CD4-positive, alpha-beta T cell treated with Interleukin-6 for 4 hours (primary cell): ENCODE measurements at regions not wholly inside any gene's neighbourhood (a gene's known extent, or its start where the extent isn't known, plus 50 kb on each side); places are given as distances from the start of the nearest gene placed in this dataset.

Experiments
- DNase-seq: peaks from one replicate; pipeline ENCODE4 v3.0.0-alpha.2; 2020; ENCODE audit warnings: mixed read lengths

DNA sequence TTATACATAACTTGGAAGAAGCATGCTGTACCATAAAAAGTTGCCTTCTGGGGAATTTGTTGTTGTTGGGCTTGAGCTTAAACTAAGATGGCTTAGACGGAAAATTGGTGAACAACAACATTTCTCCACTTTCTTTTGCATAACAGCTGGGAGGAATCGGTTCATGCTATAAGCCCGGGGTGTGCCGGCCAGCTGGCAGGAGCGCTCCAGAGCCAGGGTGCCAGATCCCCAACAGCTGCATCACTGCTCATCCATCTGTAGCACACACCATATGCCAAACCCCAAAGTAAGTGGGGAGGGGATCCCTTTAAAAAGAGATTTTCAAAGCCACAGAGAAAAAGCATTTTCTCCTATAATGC, 419.5 kb upstream of the ARGLU1 start:
- DNase-seq, result no peak

DNA sequence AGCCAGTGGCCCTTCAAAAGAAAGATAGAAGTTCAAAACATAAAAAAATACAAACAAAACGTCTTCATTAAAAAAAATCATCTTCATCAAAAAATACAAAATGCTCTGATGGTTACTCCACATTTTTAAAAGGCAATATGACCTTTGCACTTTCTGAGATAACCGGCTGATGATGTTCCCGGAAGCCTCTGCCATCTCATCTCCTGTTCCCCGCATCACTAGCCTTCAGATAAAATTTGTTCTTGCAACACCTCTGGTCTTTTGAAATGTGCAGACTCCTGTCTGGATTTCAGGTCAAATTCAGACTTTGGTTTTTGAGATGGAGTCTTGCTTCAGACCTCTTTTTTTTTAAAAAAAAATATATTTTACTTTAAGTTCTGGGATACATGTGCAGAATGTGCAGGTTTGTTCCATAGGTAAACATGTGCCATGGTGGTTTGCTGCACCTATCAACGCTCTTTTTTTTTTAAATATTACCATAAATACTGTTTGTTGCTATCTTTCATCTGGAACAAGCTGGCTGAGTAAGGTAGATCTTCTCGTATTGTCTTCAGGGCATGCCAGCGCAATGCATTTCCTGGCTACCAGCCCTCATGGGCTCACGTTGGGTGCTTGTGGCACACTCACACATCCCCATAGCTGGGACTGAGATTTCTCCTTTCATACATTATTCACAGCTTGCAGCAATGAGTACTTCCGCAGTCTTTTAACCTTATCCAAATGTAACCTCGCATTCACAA, 418.9 kb upstream of the ARGLU1 start:
- no peak for DNase-seq

DNA sequence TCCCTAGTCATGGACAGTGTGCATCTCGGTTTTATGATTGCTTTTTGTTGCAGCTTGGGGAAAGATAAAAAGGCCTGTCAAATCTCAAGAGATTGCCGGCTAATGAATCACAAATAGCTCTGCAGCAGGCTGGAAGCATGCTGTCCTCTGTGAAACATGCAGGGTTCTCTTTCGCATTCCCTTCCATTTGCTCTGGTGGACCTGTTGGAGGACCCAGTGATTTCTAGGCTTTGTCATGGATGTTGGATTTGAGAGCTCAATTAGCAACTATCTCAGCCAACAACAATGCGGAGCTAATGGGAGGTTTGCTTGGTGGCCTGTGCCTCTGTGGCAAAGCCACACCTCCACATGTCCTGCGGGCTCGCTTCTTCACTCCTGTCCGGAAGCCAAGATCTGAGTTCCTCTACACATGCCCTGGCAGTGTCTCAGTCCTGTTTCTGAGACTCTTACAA, 418.1 kb upstream of the ARGLU1 start:
- DNase-seq, result no peak

DNA sequence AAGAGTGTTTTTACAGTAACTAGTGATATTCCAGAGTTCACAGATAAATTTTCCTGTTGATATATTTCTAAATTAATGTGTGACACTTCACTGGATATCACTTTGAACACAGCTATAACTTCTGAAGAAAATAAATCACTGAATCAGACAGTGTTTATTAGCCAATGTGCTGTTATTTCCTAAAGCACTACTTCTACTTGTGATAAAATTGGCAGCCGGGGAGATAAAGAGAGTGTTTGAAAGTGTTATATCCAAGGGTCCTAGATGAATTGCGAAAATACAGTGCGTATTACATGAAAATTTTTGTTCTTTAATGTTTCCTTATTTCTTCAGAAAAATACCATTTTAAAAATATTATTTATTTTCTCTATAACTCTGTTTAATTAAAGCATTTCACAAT, 417.5 kb upstream of the ARGLU1 start:
- no peak for DNase-seq

DNA sequence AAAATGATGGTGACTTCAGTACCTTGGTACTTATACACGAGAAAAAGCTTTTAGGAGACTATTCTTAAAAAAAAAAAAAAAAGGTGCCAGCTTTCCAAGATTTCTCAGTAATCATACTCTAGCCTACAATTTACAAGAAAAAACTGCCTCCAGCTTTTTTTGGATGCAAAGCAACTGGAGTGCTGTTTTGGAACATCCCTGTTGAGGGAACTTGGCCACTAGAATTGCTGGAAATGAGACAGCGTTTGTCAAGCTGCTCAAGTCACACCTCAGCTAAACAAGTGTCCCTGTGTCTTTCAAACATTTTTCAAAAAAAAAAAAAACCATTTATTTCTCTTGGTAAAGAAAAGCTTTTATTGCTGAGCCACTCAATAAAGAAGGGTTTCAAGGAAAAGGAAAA, 413.1 kb upstream of the ARGLU1 start:
- no peak for DNase-seq

DNA sequence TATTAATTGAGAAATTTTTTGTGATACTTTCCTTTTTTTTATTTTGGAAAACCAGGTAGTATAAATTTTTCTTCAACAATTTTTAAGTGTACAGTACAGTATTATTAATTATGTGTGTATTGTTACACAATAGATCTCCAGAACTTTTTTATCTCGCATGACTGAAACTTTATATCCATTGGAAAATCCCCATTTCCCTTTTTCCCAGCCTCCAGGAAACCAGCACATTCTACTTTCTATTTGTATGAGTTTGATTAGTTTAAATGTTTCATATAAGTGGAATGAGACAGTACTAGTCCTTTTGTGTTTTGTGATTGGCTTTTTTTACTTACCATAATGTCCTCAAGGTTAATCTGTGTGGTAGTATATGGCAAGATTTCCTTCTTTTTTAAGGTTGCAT, 399.5 kb upstream of the ARGLU1 start:
- DNase-seq, result no peak

DNA sequence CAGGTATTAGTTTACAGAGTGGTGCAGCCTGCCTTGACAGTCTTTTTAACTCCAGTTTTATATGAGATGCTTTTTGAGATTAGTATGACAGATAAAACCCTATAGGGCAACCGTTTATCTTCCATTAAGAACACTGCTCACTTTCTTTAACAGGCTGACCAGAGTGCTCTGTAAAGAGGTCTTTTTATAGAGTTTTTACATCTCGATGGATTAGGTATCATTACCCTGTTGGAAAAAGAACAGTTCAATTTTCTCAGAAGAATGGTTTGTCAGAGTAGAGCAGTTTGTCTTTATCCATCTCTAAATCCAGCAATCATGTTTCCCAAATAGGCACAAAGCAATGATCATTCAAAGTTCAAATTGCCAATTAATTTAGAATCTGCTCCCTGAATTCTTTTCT, 395.2 kb upstream of the ARGLU1 start:
- no peak for DNase-seq

DNA sequence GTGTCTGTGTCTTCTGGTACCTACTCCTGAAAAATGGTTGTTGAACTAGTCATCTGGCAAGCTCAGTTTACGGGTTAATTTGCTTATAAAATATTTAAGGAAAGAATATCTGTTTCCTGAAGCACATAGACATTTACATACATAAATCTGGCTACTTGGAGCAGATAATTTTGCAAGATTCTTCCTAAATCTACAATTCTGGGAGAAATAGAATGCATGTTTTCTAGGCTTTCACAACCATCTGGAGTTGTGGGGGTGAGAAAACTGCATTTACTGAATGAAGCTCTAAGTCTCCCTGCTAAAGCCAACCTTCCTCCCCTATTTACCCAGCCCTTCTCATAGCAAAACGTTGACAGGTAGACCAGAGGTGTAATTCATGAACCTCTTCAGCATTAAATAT, 393.7 kb upstream of the ARGLU1 start:
- no peak for DNase-seq

DNA sequence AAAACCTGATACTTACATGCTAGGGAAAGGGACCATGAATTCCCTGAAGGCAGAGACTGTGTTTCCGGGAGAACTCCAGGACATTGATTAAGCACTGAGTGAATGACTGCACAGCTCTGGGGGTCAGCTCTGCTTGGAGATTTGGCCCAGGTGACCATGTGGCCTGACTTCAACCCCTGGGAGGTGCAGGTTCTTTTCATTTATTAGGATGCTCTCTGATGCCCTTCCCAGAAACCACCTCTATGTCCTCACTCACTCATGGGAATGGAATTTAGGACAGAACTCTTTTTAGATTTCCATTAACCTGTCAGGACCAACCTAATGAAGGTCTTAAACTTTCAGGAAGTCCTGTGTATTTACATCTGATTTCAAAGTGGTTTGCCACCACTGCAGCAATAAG, 393.3 kb upstream of the ARGLU1 start:
- no peak for DNase-seq

DNA sequence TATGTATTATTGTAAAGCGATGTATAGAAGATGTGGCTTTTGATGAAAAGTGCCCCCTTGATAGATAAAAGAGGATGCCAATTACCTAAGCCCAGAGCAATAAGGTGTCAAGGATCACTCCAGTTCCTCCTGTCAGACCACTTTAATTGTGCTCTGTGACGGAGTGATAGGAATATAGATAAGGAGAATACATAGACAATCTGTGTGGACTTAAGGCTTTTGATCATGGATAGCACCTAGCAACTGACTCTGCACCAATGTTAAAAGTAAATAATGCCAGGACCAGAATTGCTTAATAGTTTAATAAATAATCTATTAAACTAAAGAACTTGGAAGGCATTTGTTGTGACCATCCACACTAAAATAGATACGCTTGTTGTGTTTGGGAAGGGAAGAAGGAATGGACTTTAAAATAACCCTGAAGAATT, 390.7 kb upstream of the ARGLU1 start:
- no peak for DNase-seq

DNA sequence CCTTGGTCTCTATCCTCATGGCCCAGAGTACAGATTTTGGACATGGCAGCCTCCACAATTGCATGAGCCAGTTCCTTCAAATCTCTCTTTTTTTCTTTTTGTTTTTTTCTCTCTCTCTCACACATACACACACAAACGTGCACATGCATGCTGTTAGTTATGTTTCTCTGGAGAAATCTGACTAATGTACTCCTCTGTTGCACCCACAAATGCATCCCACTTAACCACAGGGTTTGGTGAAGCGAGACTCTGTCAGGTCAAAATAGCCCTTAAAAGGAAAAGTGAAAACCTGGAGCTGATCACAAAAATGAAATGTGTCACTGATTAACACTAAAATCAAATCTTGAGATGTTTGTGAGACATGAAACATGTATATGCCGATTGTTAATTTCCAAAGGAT, 374.6 kb upstream of the ARGLU1 start:
- DNase-seq, result no peak

DNA sequence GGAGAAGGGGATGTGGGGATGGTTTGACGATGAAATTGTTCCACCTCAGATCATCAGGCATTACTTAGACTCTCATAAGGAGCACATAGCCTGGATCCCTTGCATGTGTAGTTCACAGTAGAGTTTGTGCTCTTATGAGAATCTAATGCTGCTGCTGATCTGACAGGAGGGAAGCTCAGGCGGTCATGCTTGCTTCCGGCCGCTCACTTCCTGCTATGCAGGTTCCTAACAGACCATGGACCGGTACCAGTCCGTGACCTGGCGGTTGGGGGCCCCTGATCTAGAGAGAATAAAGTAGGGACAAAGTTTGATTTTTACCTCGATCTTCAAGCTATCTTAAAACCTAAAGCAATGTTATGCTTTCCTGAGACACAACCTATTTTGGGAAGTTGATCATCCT, 373.8 kb upstream of the ARGLU1 start:
- no peak for DNase-seq

DNA sequence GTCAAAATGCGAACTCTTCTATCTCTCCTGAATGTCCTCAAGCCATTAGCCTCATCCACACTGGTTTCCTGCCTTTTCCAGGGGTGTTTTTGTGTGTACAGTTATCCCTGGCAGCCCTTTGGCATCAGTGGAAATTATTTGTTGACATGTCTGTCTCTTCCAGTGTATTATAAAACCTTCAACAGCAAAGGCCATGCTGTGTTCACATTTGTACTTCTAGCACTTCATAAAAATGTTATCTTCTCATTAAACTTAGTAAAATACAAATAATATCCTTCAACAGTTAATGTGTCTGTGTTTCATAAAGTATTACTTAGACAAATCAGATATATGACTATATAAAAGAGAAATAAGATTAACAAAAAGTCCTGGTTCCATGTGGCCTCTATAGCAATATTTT, 359.5 kb upstream of the ARGLU1 start:
- no peak for DNase-seq

DNA sequence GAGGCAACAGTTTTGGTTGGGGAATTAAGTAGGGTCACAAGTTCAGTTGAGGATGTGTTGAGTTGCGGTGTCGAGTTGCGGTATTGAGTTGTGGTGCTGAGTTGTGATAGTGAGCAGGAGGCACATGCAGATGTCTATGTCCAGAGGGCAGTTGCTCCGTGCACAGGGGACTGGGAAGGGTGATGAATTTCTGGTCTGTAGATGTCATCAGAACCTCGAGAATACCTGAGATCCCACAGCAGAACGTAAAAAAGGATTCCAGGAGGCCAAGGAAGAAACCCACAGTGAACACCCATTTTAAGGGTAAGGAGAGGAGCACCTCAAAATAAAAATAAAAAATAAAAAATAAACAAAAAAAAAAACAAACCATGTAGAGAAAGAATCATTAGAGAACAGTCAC, 354.4 kb upstream of the ARGLU1 start:
- DNase-seq, result no peak

DNA sequence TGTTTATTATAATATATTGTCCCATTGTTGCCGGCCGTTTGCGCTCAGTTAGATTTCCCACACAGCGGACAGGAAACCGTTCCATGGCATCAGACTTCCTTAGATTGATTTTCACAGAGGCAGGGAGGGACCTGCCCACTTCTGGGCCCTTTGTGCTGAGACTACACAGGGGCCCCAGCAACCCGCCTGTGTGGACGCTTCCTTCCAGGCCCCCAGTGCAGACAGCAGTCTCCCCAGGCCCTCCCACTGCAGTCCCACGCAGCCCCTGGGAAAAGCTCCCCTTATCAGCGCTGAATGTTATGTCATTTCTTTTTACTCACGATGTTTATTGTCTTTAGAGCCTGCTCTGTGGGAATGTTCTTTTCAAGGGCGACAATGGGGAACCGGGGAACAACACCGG, 351.7 kb upstream of the ARGLU1 start:
- no peak for DNase-seq

DNA sequence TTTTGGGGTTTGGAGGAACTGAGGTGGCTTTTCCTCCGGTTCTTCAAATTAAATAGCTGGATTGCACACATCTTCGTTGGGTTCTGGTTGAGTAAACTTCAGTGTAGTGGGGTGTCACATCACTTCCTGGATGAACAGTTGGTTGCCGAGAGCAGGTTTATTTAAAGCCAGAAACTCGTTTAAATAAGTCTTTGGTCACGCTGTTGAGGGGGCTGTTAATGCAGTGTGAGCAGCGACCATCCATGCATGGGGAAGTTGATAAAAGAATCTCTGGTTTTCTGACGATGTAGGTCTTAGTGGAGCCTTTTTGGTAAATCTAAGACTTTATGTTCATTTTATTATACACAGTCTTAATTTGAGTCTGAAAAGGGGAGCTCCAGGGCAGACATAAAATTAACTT, 351.2 kb upstream of the ARGLU1 start:
- no peak for DNase-seq

DNA sequence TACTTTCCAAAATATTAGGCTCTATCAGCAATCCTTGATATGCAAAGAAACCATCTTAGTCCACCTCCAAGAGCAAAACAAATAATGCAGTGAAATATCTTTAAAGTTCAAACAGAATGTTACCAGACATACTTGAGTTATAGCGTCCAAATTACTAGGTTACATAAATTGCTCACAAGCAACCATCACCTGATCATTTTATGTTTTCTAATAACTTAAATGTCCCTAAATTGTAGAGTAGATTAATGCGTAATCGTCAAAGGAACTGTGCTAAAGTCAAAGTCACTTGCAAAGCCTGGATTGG, 350.6 kb upstream of the ARGLU1 start:
- DNase-seq, result no peak

DNA sequence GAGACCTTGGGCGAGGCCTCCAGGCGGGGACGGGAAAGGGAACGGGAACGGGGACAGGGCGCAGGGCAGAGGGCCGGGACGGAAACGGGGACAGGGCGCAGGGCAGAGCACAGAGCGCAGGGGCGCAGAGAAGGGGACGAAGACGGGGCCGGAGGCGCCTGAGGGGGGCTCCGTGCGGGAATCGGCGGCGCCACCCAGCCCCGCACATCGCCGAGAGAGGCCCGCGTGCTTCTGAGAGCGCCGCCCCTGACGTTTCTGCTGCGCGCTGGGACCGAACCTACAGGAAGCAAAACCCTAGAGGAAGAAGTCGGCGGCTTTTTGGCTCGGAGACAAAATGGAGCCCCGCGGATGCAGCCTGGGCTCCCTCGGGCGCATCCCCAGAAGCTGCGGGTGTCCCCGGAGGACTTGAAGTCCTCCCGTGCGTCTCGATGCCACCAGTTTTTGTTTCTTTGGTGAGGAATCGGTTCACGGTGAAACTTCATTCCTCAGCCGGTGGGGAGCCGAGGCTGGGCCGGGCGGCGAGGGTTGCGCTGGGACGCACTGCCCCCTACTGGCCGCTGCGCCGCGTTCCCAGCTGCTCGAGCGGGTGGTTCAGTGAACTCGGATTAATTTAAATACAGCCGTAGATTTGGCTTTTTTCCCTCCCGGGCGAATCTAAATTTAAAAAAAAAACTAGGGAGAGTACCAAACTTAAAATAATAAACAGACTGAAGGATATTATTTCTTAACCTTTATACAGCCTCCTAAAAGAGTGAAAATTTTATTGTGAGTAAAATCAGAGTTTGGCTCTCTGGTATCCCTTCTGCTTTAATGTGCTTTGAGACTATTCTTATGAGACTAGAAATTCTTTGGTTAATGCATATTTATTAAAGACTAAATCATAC, 350.0 kb upstream of the ARGLU1 start:
- peak; percentile 61 for DNase-seq

DNA sequence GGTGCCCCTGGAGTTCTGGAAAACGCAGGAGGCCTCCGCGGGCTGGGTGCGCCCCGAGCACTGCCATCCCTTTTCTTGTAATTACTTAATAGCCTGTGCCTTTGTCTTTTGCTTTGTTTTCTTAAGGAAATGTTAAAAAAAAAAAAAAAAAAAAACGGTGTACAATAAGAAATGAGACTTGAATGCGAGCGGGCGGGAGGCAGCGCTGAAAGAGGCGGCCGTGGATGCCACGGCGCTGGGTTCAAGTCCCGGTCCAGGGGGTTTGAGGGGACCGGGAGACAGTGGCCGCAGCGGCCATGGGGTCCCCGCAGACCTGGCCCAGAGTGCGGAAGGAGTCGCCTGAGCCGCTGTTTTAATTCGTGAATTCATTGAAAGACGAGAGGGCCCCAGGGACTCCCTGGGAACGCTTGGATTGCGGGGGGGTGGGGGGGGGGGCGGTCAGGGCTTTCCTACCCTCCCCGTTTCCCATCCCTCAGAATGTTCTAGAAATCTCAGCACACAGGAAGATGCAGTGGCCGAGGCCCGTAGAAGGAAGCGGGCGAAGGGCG, 349.2 kb upstream of the ARGLU1 start:
- DNase-seq, result no peak

DNA sequence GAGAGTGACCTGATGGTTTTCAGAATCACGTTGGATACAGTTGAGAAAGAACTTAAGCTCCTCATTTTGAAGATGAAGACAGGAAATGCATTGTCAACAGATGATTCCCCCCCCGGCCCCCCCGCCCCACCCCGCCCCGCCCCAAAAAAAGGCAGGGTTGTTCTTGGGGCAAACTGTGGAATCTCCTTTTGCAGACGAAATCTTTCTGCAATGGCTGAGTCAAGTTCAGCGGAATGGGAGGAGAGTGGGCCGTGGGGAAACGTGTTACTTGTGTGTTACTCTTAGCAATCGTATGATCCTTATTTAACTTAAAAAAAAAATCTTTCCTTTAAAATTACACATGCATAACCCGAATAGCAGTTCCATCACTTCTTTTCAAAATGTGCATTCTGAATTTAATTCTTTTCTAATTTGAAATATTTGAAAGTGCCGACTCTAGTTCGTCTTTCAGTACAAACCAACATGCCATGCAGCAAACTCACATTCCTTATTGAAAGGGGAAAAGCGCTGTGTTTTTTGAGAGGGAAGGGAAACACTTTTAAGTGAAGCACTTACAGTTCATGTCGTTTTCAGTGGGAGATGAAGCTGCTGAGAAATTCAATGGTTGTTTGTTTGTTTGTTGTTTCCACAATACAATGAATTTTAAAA, 348.5 kb upstream of the ARGLU1 start:
- no peak for DNase-seq

DNA sequence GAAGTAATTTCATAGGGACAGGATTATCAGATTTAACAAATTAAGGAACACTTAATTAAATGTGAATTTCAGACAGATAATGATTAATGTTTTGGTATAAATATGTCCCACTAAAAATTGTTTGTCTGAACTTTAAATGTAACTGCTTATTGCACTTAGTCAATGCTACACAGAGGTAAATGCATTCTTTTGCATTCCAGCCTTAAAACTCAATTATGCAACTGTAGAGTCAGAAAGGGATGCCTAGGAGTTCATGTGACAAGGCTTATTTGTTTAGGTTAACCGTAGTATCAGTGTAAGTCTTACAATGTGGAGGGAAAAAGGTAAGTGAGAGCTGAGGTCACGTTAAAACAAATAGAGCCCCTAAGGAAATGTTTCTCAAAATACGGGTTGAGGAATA, 347.2 kb upstream of the ARGLU1 start:
- DNase-seq, result no peak

DNA sequence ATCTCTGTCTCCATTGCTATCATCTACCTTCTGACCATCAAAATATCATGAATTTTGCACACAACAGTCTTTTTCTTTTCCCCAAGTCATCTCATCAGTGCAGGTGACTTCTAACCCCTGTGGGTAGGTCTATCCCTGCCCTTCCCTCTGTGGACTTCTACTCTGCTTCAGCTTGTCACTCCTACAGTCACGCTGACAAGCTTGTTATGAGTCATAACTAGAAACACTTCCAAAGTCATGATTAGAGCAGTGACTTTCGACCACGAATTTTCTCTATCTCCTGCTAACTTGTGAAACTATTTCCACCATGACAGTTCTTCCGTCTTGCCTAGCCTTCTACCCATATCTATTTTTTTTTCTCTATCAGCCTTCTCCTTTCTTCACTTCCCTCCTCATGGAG, 343.7 kb upstream of the ARGLU1 start:
- no peak for DNase-seq

DNA sequence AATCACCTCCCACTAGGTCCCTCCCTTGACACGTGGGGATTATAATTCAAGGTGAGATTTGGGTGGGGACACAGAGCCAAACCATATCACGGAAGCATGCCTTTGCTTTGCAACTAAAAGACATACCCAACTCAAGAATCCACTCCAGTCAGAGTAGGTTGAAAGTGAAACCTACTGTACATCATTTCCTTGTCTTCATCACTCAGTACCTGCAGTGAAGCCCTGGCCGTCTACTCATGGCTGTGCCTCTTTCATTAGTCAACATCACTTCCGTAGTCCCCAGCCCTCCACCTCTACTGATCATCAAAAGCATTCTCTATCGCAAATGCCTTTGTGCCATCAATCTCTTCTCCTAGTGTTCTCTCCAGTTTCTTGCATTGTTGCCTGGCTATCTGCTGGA, 343.1 kb upstream of the ARGLU1 start:
- no peak for DNase-seq

DNA sequence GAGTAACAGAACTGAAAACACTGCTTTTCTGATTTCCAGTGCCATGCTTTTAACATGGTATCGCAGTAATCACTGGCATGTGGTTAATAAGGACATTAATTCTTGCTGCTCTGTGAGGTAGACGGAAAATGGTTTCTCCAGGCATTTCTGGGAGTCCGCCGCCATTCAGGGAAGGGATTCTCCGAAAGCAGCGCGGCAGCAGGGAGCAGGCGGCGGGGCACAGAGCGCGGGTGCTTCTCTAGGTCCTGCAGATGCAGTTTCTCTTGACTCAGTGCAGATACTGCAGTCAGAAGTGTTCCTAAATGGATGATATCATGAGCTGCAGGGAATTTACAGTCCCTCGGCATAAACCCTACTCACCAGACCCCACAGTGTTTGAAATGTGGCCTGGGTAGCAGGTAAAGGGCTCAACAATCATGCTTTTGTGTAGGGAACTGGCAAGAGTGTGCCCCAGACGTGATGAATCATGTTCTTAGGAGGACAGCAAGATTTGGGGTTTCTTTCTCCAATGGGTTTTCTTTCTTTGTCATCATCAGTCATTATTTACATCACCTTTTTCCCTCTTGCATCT, 338.6 kb upstream of the ARGLU1 start:
- no peak for DNase-seq
